Epithelial cell of proximal tubule (primary cell): ENCODE measurements at regions not wholly inside any gene's neighbourhood (a gene's known extent, or its start where the extent isn't known, plus 50 kb on each side); places are given as distances from the start of the nearest gene placed in this dataset.
"Not testable (repeated sequence)": the region's sequence is repeated elsewhere in the genome, so short reads cannot be mapped to it uniquely, and the experiment has no call there.

Experiments used
- DNase-seq: peaks from one replicate; pipeline ENCODE4 v3.0.0-alpha.2; 2011; ENCODE audit warnings: low read depth
- H3K4me3 ChIP-seq: 2 replicates; pipeline ENCODE4 v1.5.1; 2011; ENCODE audit warnings: low read depth, mild to moderate bottlenecking, low read length
- TF ChIP-seq, protein P1 (sequence below): conservative IDR thresholded peaks from 2 replicates; pipeline ENCODE4 v1.5.1; 2012; ENCODE audit warnings: low read depth, mild to moderate bottlenecking, low read length

DNA sequence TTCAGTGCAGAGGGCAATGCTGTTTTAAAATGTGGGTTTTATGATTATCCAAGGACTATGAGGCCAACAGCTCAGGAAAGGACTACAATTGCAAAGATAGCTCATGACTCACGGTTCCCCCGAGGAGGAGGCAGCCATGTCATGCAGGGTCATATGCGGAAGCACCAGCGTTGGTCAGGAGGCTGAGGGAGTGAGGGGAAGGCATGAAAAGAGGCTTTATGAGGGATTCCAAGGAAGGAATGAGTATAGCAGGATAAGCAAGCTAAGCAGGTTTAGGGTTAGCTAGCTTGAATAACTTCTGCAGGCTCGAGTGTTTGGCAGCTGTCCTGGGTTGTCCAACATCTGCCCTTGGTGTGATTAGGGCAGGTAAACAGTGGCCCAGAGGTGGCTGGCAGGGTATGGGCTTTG is 495.1 kb downstream of the SETD4 start:
- TF ChIP-seq, protein P1, sequence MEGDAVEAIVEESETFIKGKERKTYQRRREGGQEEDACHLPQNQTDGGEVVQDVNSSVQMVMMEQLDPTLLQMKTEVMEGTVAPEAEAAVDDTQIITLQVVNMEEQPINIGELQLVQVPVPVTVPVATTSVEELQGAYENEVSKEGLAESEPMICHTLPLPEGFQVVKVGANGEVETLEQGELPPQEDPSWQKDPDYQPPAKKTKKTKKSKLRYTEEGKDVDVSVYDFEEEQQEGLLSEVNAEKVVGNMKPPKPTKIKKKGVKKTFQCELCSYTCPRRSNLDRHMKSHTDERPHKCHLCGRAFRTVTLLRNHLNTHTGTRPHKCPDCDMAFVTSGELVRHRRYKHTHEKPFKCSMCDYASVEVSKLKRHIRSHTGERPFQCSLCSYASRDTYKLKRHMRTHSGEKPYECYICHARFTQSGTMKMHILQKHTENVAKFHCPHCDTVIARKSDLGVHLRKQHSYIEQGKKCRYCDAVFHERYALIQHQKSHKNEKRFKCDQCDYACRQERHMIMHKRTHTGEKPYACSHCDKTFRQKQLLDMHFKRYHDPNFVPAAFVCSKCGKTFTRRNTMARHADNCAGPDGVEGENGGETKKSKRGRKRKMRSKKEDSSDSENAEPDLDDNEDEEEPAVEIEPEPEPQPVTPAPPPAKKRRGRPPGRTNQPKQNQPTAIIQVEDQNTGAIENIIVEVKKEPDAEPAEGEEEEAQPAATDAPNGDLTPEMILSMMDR = no peak
- no peak overlapping the region for H3K4me3 ChIP-seq
- DNase-seq = no peak

DNA sequence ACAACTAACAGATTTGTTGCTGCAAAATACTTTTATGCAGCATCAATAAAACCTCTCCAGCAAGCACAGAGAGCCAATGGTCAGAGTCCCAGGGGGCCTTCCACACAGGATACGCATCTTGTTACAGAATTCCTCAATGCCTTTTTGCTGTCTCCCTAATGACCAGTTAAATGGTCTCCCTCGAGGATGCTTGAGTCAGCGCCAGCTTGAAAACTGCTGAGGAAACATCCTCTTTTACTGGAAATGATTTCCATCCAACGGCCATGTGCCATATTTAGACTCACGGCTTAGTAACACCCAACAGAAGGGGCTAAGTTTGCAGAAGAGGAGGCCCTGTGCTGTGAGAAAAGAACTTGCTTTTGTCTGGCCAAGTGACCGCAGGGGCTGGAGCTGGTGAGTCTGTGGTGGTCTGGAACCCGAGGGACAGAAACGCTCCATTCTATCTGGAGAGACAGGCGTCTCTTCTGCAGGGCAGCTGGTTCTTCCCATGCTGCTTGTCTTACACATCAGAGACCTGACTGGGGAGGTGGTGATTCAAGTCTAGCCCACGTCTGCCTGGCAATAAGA is 496.4 kb downstream of the SETD4 start:
- H3K4me3 ChIP-seq = no peak overlapping the region
- TF ChIP-seq, protein P1 = no peak
- no peak for DNase-seq

DNA sequence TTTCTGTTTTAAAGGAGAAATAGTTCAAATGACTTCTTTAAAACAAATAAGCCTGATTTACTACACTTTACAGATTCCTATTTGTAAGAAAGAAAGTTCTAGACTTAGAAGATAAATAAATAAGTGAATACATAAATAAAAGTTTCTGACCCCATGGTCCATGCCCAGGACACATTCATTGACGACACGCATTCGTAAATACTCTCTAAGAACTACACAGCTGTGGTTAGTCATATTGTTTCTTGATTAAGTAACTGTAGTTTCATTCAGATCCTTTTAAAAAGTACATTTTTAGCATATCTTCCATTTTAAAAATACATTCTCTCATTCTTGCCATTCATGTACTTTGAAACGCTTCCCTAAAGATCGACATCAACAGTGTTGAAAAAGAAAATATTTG is 497.4 kb downstream of the SETD4 start:
- TF ChIP-seq, protein P1 = no peak
- no peak for DNase-seq
- H3K4me3 ChIP-seq = no peak overlapping the region

DNA sequence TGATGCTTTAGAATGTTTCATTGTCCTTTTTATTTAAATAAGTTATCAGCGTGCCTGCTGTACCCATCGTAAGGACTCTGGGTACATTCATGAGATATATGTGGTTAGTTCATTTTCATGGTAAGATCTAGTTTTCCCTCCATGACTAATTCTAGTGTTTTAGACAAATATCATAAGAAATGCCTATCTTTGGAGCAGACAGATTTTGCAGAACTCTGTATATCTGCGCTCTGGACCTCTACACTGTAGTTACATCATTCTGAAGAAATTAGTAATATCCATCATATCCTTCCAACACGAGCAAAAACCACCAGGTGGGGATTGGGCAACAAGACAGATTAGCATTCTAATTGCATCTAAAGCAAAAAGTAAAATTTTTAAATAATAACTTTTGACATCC is 499.2 kb downstream of the SETD4 start:
- no peak for DNase-seq
- TF ChIP-seq, protein P1 = no peak
- H3K4me3 ChIP-seq = no peak overlapping the region

DNA sequence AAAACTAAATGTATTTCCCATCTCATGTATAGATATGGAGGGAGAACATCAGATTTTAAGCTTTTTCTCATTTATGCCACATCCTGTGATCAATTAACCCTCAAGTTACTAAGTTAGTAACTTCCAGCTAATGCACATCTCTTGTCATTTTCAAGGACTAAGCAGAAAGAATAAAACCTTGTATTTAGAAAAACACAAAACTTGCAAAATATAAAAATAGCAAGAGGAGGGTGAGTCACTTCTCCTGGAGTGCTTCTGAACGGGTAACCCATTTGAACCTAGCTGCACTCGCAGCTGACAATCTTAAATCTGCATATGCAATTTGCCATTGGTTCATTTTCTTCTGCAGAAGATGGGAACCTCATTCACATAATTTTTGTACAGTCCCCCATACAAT is 500.5 kb downstream of the SETD4 start:
- no peak for DNase-seq
- H3K4me3 ChIP-seq = no peak overlapping the region
- TF ChIP-seq, protein P1 = no peak

DNA sequence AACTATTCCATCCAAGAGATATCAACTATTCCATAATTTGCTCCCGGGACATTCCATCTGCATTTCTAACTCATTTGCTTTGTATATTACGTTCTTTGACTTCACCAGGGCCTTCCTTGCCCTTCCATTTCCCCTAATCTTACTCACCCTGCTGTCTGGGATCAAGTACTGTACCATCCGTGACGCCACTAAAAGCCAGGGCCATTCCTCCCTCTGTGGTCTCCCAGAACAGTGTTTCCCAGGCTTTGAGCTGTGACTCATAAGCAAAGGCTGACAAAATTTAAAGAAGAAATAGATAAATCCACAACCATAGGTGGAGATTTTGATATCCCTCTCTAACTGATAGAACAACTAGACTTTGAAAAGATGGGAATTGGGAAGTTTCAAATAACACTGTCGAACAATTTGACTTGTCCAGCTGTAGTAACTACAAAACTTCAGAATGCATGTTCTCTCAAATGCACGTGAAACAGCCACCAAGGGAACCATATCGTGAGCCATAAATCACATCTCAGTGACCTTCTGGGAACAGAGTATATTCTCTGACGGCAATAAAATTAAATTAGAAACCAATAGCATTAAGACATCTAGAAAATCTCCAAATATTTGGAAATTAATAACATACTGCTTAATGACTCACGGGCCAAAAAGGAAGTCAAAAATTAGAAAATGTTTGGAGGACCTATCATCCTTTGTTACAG is 501.0 kb downstream of the SETD4 start:
- H3K4me3 ChIP-seq = no peak overlapping the region
- TF ChIP-seq, protein P1 = no peak
- no peak for DNase-seq

DNA sequence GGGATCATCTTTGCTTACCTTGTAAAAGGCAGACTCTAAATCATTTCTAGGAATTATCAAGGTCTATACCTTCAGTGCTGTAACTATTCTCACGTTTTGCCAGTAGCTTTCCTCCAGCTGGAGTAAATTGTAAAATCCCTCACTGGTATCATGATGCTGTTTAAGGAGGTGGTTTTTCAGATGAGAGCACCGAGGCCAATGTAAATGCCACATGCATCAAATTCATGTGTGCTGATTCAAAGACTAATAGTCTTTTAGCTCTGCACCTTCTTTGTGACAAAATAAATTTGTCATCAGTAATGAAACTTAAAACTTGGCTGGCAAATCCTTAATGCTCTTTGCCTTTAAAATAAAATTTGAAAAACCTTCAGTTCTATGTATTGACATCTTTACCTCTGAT is 503.8 kb downstream of the SETD4 start:
- TF ChIP-seq, protein P1 = no peak
- DNase-seq = no peak
- H3K4me3 ChIP-seq = no peak overlapping the region

DNA sequence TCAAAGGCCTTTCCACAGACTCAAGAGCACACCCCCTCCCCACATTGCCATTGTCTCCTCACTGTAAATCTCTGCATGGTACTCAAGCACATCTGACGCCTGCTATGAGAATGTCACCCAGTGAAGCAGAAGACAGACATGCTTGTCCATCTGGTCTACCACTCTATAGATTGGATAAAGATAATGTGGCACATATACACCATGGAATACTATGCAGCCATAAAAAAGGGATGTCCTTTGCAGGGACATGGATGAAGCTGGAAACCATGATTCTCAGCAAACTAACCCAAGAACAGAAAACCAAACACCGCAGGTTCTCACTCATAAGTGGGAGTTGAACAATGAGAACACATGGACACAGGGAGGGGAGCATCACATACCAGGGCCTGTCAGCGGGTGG is 503.4 kb upstream of the RUNX1 start:
- H3K4me3 ChIP-seq, DNase-seq: not testable (repeated sequence)
